B cell (primary cell): ENCODE measurements at regions not wholly inside any gene's neighbourhood (a gene's known extent, or its start where the extent isn't known, plus 50 kb on each side); places are given as distances from the start of the nearest gene placed in this dataset.

Experiments used
- ATAC-seq: fragments of 200-7000 bp; cut with Tn5 transposase; one replicate; pipeline ENCODE4 v1.10.0; 2021; ENCODE audit warnings: low read depth, mild to moderate bottlenecking, moderate number of reproducible peaks, moderate library complexity
- CTCF ChIA-PET: fragments of 350-600 bp; sonication (Branson Sonifier 250); formaldehyde crosslinking; loops from one replicate; lab custom pipeline; 2021; ENCODE audit warnings: antibody characterized with exemption, inconsistent platforms; lab: Charles Lee
- POLR2A ChIA-PET: fragments of 350-600 bp; sonication (Branson Sonifier 250); formaldehyde crosslinking; loops from one replicate; lab custom pipeline; 2021; ENCODE audit warnings: antibody characterized with exemption; lab: Charles Lee
- DNase-seq: peaks from one replicate; pipeline ENCODE4 v3.0.0; 2013
- H2AFZ ChIP-seq: 2 replicates; pipeline ENCODE4 v1.6.1; 2012; ENCODE audit warnings: mild to moderate bottlenecking, low read depth, low read length; ENCODE audit not compliant: insufficient read depth, poor library complexity, severe bottlenecking
- H3K27ac ChIP-seq, 2 donors: 1 replicate in 1 of 2; 2 replicates in 1 of 2; pipeline ENCODE4 v1.5.1; 2012 to 2013; ENCODE audit warnings: low read length in 2 of 2, mild to moderate bottlenecking in 2 of 2, moderate library complexity in 1 of 2
- H3K27me3 ChIP-seq, 4 experiments: fragments of 200-600 bp in 1 of 4; sonication (generic) in 1 of 4; replicated peaks in 1 of 4; 1 replicate in 2 of 4; 2 replicates in 2 of 4; pipeline versions ENCODE4 v1.6.1 to v1.7.0; 2013 to 2016; ENCODE audit warnings: low read length in 3 of 4, mild to moderate bottlenecking in 2 of 4, mixed read lengths in 1 of 4, moderate library complexity in 1 of 4; ENCODE audit not compliant: insufficient read depth in 4 of 4, control insufficient read depth in 3 of 4; ENCODE audit errors: control extremely low read depth in 1 of 4
- H3K36me3 ChIP-seq, 2 experiments: replicated peaks in 1 of 2; 1 replicate in 1 of 2; 2 replicates in 1 of 2; pipeline versions ENCODE4 v1.6.1 to v1.7.1; 2013; ENCODE audit warnings: low read length in 1 of 2; ENCODE audit not compliant: insufficient read depth in 2 of 2, control insufficient read depth in 1 of 2; ENCODE audit errors: control extremely low read depth in 1 of 2, extremely low read depth in 1 of 2
- H3K4me1 ChIP-seq, 2 donors: fragments of 200-600 bp in 1 of 2; sonication (generic) in 1 of 2; 1 replicate in 1 of 2; 2 replicates in 1 of 2; pipeline versions ENCODE4 v1.5.1 to v1.6.1; 2013 to 2017; ENCODE audit warnings: low read length in 2 of 2; ENCODE audit not compliant: control insufficient read depth in 2 of 2, insufficient read depth in 2 of 2
- H3K4me2 ChIP-seq: replicated peaks from 2 replicates; pipeline ENCODE3; 2012; ENCODE audit warnings: mild to moderate bottlenecking, low read depth, low read length; ENCODE audit not compliant: poor library complexity, severe bottlenecking
- H3K4me3 ChIP-seq, 5 experiments: fragments of 200-600 bp in 1 of 5; sonication (generic) in 1 of 5; 1 replicate in 3 of 5; 2 replicates in 2 of 5; pipeline versions ENCODE4 v1.5.1 to v1.7.0; 2011 to 2016; ENCODE audit warnings: low read length in 4 of 5, mild to moderate bottlenecking in 4 of 5, low read depth in 2 of 5, control low read depth in 1 of 5, moderate library complexity in 1 of 5; ENCODE audit not compliant: insufficient read depth in 1 of 5; ENCODE audit errors: control extremely low read depth in 1 of 5, extremely low read depth in 1 of 5
- H3K79me2 ChIP-seq: fragments of 200-600 bp; sonication (generic); one replicate; pipeline ENCODE4 v1.6.0; 2016; ENCODE audit warnings: low read length; ENCODE audit not compliant: control insufficient read depth, insufficient read depth
- H3K9ac ChIP-seq: fragments of 200-600 bp; sonication (generic); 2 replicates; pipeline ENCODE4 v1.6.1; 2017; ENCODE audit warnings: mild to moderate bottlenecking, low read length, moderate library complexity
- H3K9me3 ChIP-seq, 3 donors: one replicate each; pipeline versions ENCODE4 v1.6.1 to v1.7.1; 2013; ENCODE audit warnings: low read length in 2 of 3; ENCODE audit not compliant: control insufficient read depth in 2 of 3, insufficient read depth in 1 of 3; ENCODE audit errors: control extremely low read depth in 1 of 3
- H4K20me1 ChIP-seq: 2 replicates; pipeline ENCODE4 v1.6.0; 2012; ENCODE audit warnings: mild to moderate bottlenecking, low read length; ENCODE audit not compliant: insufficient read depth, control insufficient read depth, poor library complexity, severe bottlenecking
- H3K27ac Mint-ChIP-seq: one replicate; pipeline ENCODE4 v1.8.0; 2021; ENCODE audit warnings: mixed read lengths
- H3K27me3 Mint-ChIP-seq: one replicate; pipeline ENCODE4 v1.8.0; 2021; ENCODE audit warnings: mixed read lengths
- H3K4me1 Mint-ChIP-seq: one replicate; pipeline ENCODE4 v1.8.0; 2021; ENCODE audit warnings: mixed read lengths
- H3K4me3 Mint-ChIP-seq: one replicate; pipeline ENCODE4 v1.8.0; 2021; ENCODE audit warnings: mixed read lengths
- H3K9me3 Mint-ChIP-seq: one replicate; pipeline ENCODE4 v1.8.0; 2022; ENCODE audit warnings: mixed read lengths; ENCODE audit not compliant: insufficient read depth
- CTCF ChIP-seq: fragments of 200-600 bp; IDR thresholded peaks from one replicate; pipeline ENCODE4 v1.8.0; 2022; ENCODE audit warnings: antibody characterized with exemption, mild to moderate bottlenecking
- EZH2 ChIP-seq: IDR thresholded peaks from 2 replicates; pipeline ENCODE4 v1.6.1; 2012; ENCODE audit warnings: borderline replicate concordance, low read depth, mild to moderate bottlenecking, moderate library complexity, low read length; ENCODE audit not compliant: insufficient read depth, poor library complexity, severe bottlenecking
- WGBS: methylation state at CpG from one replicate; pipeline ENCODE4 v1.1.5; 2013; ENCODE audit warnings: missing lambda C conversion rate; ENCODE audit not compliant: insufficient coverage; 5-methylcytosine and 5-hydroxymethylcytosine counted together
- intact Hi-C: fragments of 100-400 bp; cut with micrococcal nuclease; formaldehyde crosslinking; loops from one replicate; pipeline ENCODE4 v1.10.0; 2022

- TF ChIP-seq EZH2 (no peak), CTCF (no peak)
- no peak overlapping the region for H3K4me2 ChIP-seq
- ATAC-seq, result no peak
- CTCF ChIA-PET, result no interaction called here
- H4K20me1 ChIP-seq, result no peaks in the 10 kb centered on the region
- no peak for DNase-seq
- intact Hi-C loops, result no loop called here
- H3K79me2 ChIP-seq, result no peaks in the 10 kb centered on the region
- no peak overlapping the region for H2AFZ ChIP-seq
- H3K9ac ChIP-seq, result no peak overlapping the region
- H3K27ac ChIP-seq, result no peak overlapping the region
- H3K27me3 ChIP-seq, result no peaks in the 10 kb centered on the region
- H3K27ac Mint-ChIP-seq, result no peak overlapping the region
- H3K4me3 Mint-ChIP-seq, result no peak overlapping the region
- 0% methylated on average over 1 of the region's 6 CpGs for WGBS
- POLR2A ChIA-PET, result no interaction called here
- no peaks in the 10 kb centered on the region for H3K4me1 ChIP-seq
- no peaks in the 10 kb centered on the region for H3K4me1 Mint-ChIP-seq
- H3K9me3 ChIP-seq, result peaks cover 0 to 3% (median 0%) of the 10 kb centered on the region in 3 donors
- H3K4me3 ChIP-seq, result no peak overlapping the region
- peaks cover 2% of the 10 kb centered on the region for H3K9me3 Mint-ChIP-seq
- no peaks in the 10 kb centered on the region for H3K36me3 ChIP-seq
- H3K27me3 Mint-ChIP-seq, result peaks cover 15% of the 10 kb centered on the region
These were observed 292.9 kb upstream of the PUM3 start for GRCh38 chr9:3136686-3137346.

- ATAC-seq (no peak), DNase-seq (no peak)
- Histone ChIP-seq H3K4me3 (no peak overlapping the region), H3K9ac (no peak overlapping the region), H3K36me3 (no peaks in the 10 kb centered on the region), H3K27ac (no peak overlapping the region), H3K27me3 (no peaks in the 10 kb centered on the region), H3K9me3 (peaks cover 0 to 3% (median 0%) of the 10 kb centered on the region in 3 donors), H4K20me1 (no peaks in the 10 kb centered on the region), H3K79me2 (no peaks in the 10 kb centered on the region), H2AFZ (no peak overlapping the region), H3K4me2 (no peak overlapping the region), H3K4me1 (no peaks in the 10 kb centered on the region)
- Mint-ChIP-seq H3K4me1 (no peaks in the 10 kb centered on the region), H3K4me3 (no peak overlapping the region), H3K27me3 (peaks cover 15% of the 10 kb centered on the region), H3K9me3 (peaks cover 2% of the 10 kb centered on the region), H3K27ac (no peak overlapping the region)
- TF ChIP-seq EZH2, result no peak
- no peak for TF ChIP-seq CTCF
- ChIA-PET POLR2A (no interaction called here), CTCF (no interaction called here)
- no CpG with 5 or more reads among the region's 1 CpG for WGBS
- intact Hi-C loops, result no loop called here
These were observed 292.3 kb upstream of the PUM3 start for GRCh38 chr9:3136230-3136629.
